Esophagus (tissue), 2 donors: ENCODE measurements at regions not wholly inside any gene's neighbourhood (a gene's known extent, or its start where the extent isn't known, plus 50 kb on each side); places are given as distances from the start of the nearest gene placed in this dataset.
"Not testable (repeated sequence)": the region's sequence is repeated elsewhere in the genome, so short reads cannot be mapped to it uniquely, and the experiment has no call there.

Source experiments
- H3K27ac ChIP-seq, 2 donors: one replicate each; pipeline ENCODE4 v1.5.1; 2013; ENCODE audit warnings: low read depth in 2 of 2, mild to moderate bottlenecking in 2 of 2, inconsistent platforms in 1 of 2, low read length in 1 of 2, moderate library complexity in 1 of 2
- H3K27me3 ChIP-seq, 2 donors: one replicate each; pipeline ENCODE4 v1.6.1; 2013; ENCODE audit warnings: low read length in 2 of 2, control low read depth in 1 of 2, mild to moderate bottlenecking in 1 of 2; ENCODE audit not compliant: insufficient read depth in 2 of 2, control insufficient read depth in 1 of 2
- H3K36me3 ChIP-seq, 2 donors: one replicate each; pipeline ENCODE4 v1.6.1; 2013; ENCODE audit warnings: low read length in 1 of 2; ENCODE audit not compliant: control insufficient read depth in 2 of 2, insufficient read depth in 2 of 2
- H3K4me1 ChIP-seq, 2 donors: one replicate each; pipeline ENCODE4 v1.6.1; 2013; ENCODE audit warnings: low read length in 1 of 2; ENCODE audit not compliant: control insufficient read depth in 2 of 2, insufficient read depth in 2 of 2
- H3K4me3 ChIP-seq, 2 donors: one replicate each; pipeline ENCODE4 v1.5.1; 2013; ENCODE audit warnings: low read length in 2 of 2, mild to moderate bottlenecking in 2 of 2, low read depth in 1 of 2, moderate library complexity in 1 of 2
- H3K9me3 ChIP-seq, 2 donors: one replicate each; pipeline ENCODE4 v1.6.1; 2013; ENCODE audit warnings: mild to moderate bottlenecking in 2 of 2, low read depth in 1 of 2, low read length in 1 of 2, moderate library complexity in 1 of 2; ENCODE audit not compliant: control insufficient read depth in 2 of 2, insufficient read depth in 1 of 2
- WGBS, 2 donors: extraction: QIAGEN DNeasy Blood & Tissue Kit; methylation state at CpG; one replicate each; pipeline ENCODE4 v1.1.7; 2013; 5-methylcytosine and 5-hydroxymethylcytosine counted together
- donor health status: healthy with polysubstance abuse.
- donor health status: Bipolar disorder and iron deficiency.

DNA sequence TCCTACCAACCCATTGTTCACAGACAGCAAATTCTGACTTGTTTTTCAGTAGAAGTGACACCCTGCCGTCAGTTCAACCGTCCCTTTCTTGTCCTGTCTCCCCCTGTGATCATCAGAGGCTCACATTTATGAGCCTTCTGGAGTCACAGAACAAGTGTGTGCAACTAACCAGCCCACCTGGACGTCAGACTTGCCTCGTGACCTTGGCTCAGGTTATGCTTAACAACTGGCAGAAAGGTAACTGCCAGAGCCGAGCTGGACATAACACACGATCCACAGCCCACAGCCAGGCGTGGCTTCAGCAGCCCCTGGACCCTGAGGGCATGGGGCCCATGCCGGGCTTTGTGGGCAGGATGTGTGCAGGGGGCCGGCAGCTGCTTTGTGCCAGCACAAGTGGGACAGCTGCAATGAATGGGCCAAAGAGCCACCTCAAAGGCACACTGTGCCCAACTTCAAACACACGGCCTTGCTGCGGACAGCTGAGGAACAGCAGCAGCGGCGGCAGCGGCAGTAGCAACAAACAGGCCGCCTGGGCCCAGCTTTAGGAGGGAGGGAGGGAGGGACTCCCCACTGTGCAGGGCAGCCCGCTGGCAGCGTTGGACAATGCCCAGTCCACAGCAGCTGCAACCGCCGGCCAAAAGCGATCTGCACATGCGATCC lies 103.9 kb downstream of the ZBTB18 start:
- no peak overlapping the region for H3K27ac ChIP-seq
- H3K4me3 ChIP-seq = no peak overlapping the region
- no peaks in the 10 kb centered on the region for H3K4me1 ChIP-seq
- no peaks in the 10 kb centered on the region for H3K36me3 ChIP-seq
- H3K27me3 ChIP-seq = no peaks in the 10 kb centered on the region
- H3K9me3 ChIP-seq = no peaks in the 10 kb centered on the region
- WGBS, 2 donors = 68 to 74% methylated on average over 21 of the region's 21 CpGs

DNA sequence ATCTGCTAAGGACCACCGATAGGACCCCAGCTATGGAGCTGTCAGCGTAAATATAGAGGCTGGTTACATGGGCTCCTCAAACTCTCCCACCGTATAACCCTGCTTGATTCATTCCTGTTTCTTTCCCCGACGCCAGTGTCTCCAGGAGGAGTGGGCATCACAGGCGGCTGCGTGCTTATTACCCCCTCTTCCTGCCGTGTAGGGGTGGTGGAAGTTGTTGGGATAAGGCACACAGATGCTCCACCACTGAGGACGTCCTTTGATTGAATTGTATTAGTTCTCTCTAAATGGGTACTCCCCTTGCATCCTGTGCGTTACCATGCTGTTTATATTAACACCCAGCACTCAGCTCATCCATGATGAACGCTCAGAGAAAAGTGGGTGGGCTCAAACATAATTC lies 104.6 kb downstream of the ZBTB18 start:
- 87 to 89% methylated on average over 11 of the region's 11 CpGs for WGBS, 2 donors
- Histone ChIP-seq H3K9me3 (no peaks in the 10 kb centered on the region), H3K27ac (no peak overlapping the region), H3K36me3 (no peaks in the 10 kb centered on the region), H3K4me3 (no peak overlapping the region), H3K4me1 (no peaks in the 10 kb centered on the region), H3K27me3 (no peaks in the 10 kb centered on the region)

DNA sequence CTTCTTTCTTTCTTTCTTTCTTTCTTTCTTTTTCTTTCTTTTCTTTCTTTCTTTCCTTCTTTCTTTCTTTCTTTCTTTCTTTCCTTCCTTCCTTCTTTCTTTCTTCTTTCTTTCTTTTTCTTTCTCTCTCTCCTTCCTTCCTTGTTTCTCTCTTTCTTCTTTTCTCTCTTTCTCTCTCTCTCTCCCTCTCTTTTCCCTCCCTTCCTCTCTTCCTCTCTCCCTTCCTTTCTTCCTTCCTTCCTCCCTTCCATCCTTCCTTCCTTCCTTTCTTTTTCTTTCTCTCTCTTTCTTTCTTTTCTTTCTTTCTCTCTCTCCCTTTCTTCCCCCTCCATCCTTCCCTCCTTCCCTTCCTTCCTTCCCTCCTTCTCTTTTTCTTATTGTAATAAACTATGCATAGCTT lies 105.5 kb downstream of the ZBTB18 start:
- H3K4me1 ChIP-seq, H3K4me3 ChIP-seq, H3K9me3 ChIP-seq, H3K36me3 ChIP-seq, H3K27me3 ChIP-seq, H3K27ac ChIP-seq: not testable (repeated sequence)

DNA sequence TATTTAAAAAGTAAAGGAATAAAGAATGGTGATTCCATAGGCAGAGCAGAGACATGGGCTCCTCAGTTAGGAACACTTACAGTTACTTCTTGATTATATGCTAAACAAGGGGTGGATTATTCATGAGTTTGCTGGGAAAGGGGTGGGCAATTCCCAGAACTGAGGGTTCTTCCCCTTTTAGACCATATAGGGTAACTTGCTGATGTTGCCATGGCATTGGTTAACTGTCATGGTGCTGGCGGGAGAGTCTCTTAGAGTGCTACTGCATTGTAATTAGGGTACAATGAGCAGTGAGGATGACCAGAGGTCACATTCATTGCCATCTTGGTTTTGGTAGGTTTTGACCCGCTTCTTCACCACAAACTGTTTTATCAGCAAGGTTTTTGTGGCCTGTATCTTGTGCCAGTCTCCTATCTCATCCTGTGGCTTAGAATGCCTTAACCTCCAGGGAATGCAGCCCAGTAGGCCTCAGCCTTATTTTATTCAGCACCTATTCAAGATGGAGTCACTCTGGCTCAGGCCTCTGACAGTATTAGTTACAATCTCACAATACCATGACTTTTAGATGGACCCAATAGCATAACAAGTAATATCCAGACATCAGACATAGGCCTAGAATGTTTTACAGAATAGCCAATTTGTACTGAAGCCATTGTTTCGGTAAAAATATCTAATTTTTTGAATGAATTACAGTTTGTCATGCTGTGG lies 106.8 kb downstream of the ZBTB18 start:
- H3K9me3 ChIP-seq = no peaks in the 10 kb centered on the region
- no peaks in the 10 kb centered on the region for H3K4me1 ChIP-seq
- no peak overlapping the region for H3K4me3 ChIP-seq
- no peaks in the 10 kb centered on the region for H3K27me3 ChIP-seq
- no peaks in the 10 kb centered on the region for H3K36me3 ChIP-seq
- no peak overlapping the region for H3K27ac ChIP-seq
- 93 to 97% methylated on average over 3 of the region's 3 CpGs for WGBS, 2 donors

DNA sequence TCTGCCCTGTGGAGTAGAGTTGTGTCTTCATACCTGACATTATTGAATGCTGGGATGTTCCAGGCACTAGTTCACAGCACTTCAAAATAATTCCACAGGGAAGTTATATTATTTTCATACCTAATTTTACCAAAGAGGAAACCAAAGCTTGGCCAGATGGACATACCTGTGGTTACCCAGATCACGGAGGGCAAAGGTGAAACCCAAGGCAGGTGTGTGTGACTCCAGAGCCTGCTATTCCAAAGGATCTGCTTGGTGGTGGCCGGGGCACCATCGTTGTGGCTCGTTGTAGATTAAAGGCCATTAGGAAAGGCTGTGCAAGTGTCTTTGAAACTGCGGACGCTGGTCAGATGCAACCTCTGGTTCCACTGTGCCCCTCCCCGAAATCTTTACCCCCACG lies 108.6 kb downstream of the ZBTB18 start:
- no peak overlapping the region for H3K4me3 ChIP-seq
- no peaks in the 10 kb centered on the region for H3K4me1 ChIP-seq

DNA sequence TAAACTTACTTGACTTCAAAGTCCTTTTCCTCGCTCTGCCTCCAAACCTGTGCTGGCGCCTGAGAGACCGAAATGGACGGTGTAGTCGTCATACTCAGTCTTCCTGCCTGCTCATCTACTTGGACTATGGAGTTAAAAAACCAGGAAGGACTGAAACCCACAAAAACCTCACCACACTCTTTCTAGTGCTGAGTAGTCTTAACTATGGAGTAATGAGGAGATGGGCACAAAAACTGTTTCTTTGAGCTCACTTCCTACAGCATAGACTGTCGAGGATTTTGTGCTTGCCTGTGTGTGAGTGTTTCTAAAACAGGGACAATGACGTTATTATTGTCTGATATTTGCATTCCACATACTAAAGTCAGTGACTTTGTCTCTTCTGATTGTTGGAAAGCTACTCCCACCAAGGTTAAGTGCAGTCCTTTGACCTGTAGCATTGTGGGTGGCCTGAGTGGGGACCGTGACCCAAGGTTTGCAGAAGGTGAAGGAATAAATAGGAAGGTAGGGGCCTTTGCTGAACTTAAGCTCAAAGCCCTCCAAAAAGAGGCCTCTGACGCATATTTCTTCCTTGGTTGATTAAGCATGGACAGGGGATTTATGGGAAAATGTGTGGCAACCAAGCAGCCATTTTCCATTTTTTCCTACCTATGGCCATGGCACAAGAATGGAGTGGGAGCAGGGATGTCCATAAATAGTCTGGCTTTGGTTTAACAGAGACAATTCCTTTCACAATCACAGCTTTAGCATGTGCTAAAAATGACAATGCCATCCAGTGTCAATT lies 109.6 kb downstream of the ZBTB18 start:
- no peak overlapping the region for H3K4me3 ChIP-seq
- WGBS, 2 donors = 84 to 86% methylated on average over 9 of the region's 9 CpGs
- no peaks in the 10 kb centered on the region for H3K36me3 ChIP-seq
- no peak overlapping the region for H3K27ac ChIP-seq
- no peaks in the 10 kb centered on the region for H3K27me3 ChIP-seq
- H3K4me1 ChIP-seq = no peaks in the 10 kb centered on the region
- no peaks in the 10 kb centered on the region for H3K9me3 ChIP-seq

More for the DNA sequence above, 108.6 kb downstream of the ZBTB18 start:
- WGBS, 2 donors = 74 to 82% methylated on average over 8 of the region's 8 CpGs
- Histone ChIP-seq H3K9me3 (no peaks in the 10 kb centered on the region), H3K27me3 (no peaks in the 10 kb centered on the region), H3K36me3 (no peaks in the 10 kb centered on the region), H3K27ac (no peak overlapping the region)

DNA sequence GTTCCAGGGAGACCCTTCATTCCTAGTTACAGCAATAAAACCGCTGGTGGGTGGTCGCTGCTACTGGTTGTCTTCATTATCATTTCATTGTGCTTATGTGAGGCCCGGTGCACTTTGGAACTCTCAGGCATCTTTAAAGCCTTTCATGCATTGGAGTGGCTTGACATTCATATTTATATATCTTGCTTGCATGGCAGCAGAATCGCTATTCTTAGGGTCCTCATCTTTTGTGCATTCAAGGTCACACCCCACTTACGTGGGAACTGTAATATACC lies 110.1 kb downstream of the ZBTB18 start:
- 70 to 79% methylated on average over 5 of the region's 5 CpGs for WGBS, 2 donors
- Histone ChIP-seq H3K4me3 (no peak overlapping the region), H3K36me3 (no peaks in the 10 kb centered on the region)

DNA sequence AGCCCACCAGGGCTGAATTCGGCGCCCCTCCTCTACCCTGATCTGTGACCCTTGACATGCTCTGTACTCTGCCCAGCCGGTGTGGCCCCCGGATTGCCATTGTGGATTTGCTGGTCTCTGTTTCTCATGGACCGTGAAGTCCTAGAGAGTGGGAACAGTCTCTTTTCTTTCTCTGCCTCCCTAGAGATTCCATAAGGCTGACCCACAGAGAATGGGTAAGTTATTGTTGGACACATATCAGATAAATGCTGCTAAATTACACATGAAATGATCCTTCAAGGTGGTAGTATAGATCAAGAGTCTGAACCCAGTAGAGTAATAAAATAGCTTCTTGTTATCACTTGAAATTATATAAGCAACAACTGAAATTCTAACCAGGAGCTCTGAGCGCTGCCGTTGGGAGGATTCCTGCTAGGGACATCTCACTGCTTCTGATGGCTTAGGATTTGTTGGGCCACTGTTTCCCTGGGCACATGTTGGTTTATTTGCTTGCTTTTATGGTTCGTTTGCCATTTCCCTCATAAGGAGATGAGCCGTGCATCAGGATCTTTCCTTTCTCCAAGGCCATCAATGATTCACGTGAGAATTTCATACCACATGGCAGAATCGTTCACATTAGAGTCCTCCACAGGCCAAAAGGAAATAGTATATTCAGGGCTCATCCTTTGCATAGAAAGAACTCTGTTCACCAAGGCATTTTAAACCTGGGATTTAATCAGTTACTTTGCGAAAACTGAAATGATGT lies 111.9 kb downstream of the ZBTB18 start:
- Histone ChIP-seq H3K27me3 (no peaks in the 10 kb centered on the region), H3K27ac (no peak overlapping the region), H3K9me3 (no peaks in the 10 kb centered on the region), H3K4me1 (no peaks in the 10 kb centered on the region), H3K4me3 (no peak overlapping the region), H3K36me3 (no peaks in the 10 kb centered on the region)
- 83 to 84% methylated on average over 12 of the region's 12 CpGs for WGBS, 2 donors

More for the DNA sequence above, 110.1 kb downstream of the ZBTB18 start:
- Histone ChIP-seq H3K9me3 (no peaks in the 10 kb centered on the region), H3K27me3 (no peaks in the 10 kb centered on the region), H3K27ac (no peak overlapping the region), H3K4me1 (no peaks in the 10 kb centered on the region)

DNA sequence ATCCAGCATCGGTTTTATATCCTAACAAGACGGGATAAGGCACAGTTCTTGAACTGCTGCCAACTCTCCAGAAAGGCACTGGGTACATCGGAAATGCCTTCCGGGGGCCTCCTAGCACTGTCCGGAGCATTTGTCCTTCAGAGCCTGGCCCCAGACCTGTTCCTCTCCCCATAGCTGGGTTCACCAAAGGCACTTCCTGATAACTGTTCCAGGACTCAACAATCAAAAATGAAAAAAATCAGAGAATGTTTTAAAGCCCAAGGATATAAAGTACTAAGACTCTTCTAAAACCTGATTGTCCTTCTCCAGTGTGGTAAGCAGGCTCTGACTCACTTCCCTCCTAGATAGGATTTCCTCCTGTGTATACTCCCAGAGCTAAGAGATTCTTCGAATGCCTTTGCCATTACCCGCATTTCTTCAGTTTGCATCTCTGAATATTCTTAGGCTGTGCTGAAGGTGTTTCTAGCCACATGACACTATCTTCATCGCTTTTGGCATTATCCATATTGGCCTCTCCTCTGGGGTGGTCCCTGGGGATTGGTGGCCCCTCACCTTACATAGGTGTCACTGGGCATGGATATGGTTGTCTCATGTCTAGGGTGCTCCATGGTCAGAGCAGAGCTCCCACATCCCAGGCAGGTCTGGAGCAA lies 112.9 kb downstream of the ZBTB18 start:
- Histone ChIP-seq H3K4me3 (no peak overlapping the region), H3K36me3 (no peaks in the 10 kb centered on the region), H3K27me3 (no peaks in the 10 kb centered on the region), H3K4me1 (no peaks in the 10 kb centered on the region), H3K9me3 (no peaks in the 10 kb centered on the region), H3K27ac (peak overlapping the region; percentile 7 to 8)
- 65 to 71% methylated on average over 8 of the region's 8 CpGs for WGBS, 2 donors
